Bronchial epithelial cell (primary cell): ENCODE measurements at regions not wholly inside any gene's neighbourhood (a gene's known extent, or its start where the extent isn't known, plus 50 kb on each side); places are given as distances from the start of the nearest gene placed in this dataset.
"Not testable (repeated sequence)": the region's sequence is repeated elsewhere in the genome, so short reads cannot be mapped to it uniquely, and the experiment has no call there.

ENCODE experiments used
- DNase-seq: peaks from one replicate; pipeline ENCODE4 v3.0.0-alpha.2; 2010; ENCODE audit warnings: low read depth
- FAIRE-seq: peaks from 2 replicates; lab custom pipeline; 2011; peaks lifted over from hg19 to GRCh38; lab: Jason Lieb, UNC
- H3K27me3 ChIP-seq: 2 replicates; pipeline ENCODE4 v1.5.1; 2011; ENCODE audit warnings: low read length; ENCODE audit not compliant: control insufficient read depth, insufficient read depth
- H3K36me3 ChIP-seq: 2 replicates; pipeline ENCODE4 v1.5.1; 2011; ENCODE audit warnings: low read length; ENCODE audit not compliant: control insufficient read depth, insufficient read depth
- H3K4me3 ChIP-seq: 2 replicates; pipeline ENCODE4 v1.5.1; 2011; ENCODE audit warnings: mild to moderate bottlenecking, low read depth, low read length, control low read depth
- TF ChIP-seq, protein P1 (sequence below): IDR thresholded peaks from 2 replicates; pipeline ENCODE4 v1.5.1; 2011; ENCODE audit warnings: mild to moderate bottlenecking, moderate library complexity, low read length, control low read depth, inconsistent platforms; ENCODE audit not compliant: insufficient read depth, severe bottlenecking

DNA sequence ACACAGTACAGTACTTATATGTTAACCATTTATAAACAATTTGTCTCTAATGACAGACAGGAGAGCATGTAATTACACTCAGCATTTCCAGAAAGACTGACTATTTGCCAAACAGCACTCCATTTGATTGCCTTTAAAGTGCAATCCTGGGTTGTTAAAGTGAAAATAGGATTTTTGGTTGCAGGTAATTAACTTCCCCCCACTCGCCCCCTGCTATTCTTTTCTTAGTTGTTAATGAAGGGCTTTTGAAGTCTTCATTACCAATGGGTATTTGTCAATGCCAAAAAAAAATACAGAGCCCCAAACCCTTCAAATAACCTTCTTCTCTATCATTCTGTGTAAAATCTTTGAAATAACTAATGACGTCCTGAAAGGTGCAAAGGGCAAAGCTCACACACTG, 825.6 kb downstream of the STPG2 start:
- Histone ChIP-seq H3K36me3 (no peaks in the 10 kb centered on the region), H3K4me3 (no peak overlapping the region), H3K27me3 (no peaks in the 10 kb centered on the region)
- DNase-seq (no peak), FAIRE-seq (no peak)
- TF ChIP-seq, protein P1, sequence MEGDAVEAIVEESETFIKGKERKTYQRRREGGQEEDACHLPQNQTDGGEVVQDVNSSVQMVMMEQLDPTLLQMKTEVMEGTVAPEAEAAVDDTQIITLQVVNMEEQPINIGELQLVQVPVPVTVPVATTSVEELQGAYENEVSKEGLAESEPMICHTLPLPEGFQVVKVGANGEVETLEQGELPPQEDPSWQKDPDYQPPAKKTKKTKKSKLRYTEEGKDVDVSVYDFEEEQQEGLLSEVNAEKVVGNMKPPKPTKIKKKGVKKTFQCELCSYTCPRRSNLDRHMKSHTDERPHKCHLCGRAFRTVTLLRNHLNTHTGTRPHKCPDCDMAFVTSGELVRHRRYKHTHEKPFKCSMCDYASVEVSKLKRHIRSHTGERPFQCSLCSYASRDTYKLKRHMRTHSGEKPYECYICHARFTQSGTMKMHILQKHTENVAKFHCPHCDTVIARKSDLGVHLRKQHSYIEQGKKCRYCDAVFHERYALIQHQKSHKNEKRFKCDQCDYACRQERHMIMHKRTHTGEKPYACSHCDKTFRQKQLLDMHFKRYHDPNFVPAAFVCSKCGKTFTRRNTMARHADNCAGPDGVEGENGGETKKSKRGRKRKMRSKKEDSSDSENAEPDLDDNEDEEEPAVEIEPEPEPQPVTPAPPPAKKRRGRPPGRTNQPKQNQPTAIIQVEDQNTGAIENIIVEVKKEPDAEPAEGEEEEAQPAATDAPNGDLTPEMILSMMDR, result no peak

DNA sequence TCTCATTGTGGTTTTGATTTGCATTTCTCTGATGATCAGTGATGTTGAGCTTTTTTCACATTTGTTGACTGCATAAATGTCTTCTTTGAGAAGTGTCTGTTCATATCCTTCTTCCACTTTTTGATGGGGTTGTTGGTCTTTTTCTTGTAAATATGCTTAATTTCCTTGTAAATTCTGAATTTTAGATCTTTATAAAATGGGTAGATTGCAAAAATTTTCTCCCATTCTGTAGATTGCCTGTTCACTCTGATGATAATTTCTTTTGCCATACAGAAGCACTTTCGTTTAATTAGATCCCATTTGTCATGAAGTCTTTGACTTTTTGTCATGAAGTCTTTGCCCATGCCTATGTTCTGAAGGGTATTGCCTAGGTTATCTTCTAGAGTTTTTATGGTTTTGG, 817.5 kb downstream of the STPG2 start:
- H3K36me3 ChIP-seq, DNase-seq, H3K27me3 ChIP-seq, FAIRE-seq, H3K4me3 ChIP-seq: not testable (repeated sequence)

GRCh38 chr4:97330917-97331316, 812.4 kb downstream of the STPG2 start:
- Histone ChIP-seq H3K27me3 (no peaks in the 10 kb centered on the region), H3K36me3 (no peaks in the 10 kb centered on the region), H3K4me3 (no peak overlapping the region)
- FAIRE-seq (no peak), DNase-seq (no peak)
- TF ChIP-seq, protein P1, result no peak

DNA sequence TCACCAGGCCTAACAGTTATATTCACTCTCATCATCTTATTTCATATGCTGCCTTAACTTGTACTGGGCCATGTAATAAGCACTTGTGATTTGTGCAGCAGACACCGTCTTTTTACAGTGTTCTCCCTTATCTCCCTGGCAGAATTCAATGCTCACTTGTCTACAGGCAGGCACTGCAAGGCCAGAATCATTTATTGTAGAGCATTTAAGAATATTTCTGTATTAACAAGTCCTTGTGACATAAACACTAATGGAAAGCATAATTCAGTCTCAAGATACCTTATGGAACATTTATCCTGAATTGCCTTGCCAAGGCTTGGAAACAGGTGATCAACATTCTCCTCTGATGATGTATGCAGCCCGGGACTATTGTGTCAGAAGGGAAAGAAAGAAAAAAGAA, 808.9 kb downstream of the STPG2 start:
- TF ChIP-seq, protein P1, result no peak
- Histone ChIP-seq H3K36me3 (no peaks in the 10 kb centered on the region), H3K4me3 (no peak overlapping the region), H3K27me3 (no peaks in the 10 kb centered on the region)
- DNase-seq (no peak), FAIRE-seq (no peak)

DNA sequence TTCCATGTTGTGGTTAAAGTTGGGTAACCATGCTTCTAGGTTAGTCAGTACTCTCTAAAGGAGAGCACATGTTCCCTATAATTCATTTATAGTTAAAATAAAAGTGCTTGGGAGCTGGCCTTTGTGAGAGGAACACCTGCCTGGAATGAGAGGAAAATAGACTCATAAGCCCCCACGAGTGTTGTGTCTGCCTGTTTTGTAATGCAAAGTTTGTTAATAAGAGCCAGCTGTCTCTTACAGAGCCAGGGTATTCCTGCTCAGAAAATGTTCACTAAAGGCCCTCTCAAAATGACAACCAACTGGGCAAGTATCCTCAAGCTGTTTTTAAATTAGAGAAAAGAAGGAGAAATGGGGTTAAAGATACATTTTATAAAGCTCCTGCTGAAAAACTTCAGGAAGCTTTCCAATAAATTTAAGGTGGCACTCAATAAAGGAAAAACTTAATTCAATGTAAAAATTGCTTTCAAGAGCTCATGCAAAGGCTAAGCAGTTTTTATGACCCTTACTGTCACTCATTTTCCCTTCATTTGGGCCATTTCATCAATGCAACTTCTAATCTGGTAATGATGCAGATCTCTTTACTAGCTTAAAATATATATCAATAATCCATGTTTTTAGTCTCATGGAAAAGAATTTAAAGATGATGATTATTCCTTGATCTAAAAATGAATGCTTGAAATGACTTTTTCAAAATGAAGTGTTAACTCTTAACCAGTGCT, 793.6 kb downstream of the STPG2 start:
- TF ChIP-seq, protein P1, result no peak
- Histone ChIP-seq H3K36me3 (no peaks in the 10 kb centered on the region), H3K4me3 (no peak overlapping the region), H3K27me3 (no peaks in the 10 kb centered on the region)
- FAIRE-seq (no peak), DNase-seq (no peak)

- FAIRE-seq (no peak), DNase-seq (no peak)
- no peaks in the 10 kb centered on the region for H3K36me3 ChIP-seq
- TF ChIP-seq, protein P1, result no peak
- H3K27me3 ChIP-seq, result no peaks in the 10 kb centered on the region
- H3K4me3 ChIP-seq, result no peak overlapping the region
These were observed 789.4 kb downstream of the STPG2 start for GRCh38 chr4:97353876-97354275.
